Activated T-helper 17 cell treated with anti-CD3 and anti-CD28 coated beads, Interleukin-2, amount 50 U/mL, for 72 hours (primary cell): ENCODE measurements at regions not wholly inside any gene's neighbourhood (a gene's known extent, or its start where the extent isn't known, plus 50 kb on each side); places are given as distances from the start of the nearest gene placed in this dataset.
A peak's percentile ranks its signal among the peaks of the same experiment; 100 is the strongest.

Experiments
- ATAC-seq: fragments of 150-1000 bp; cut with Tn5 transposase; replicated peaks from 2 replicates; pipeline ENCODE4 v1.10.0; 2021; ENCODE audit warnings: mild to moderate bottlenecking, moderate library complexity
- H3K27ac Mint-ChIP-seq: one replicate; pipeline ENCODE4 v1.8.0; 2022; ENCODE audit warnings: mixed read lengths
- H3K27me3 Mint-ChIP-seq: one replicate; pipeline ENCODE4 v1.8.0; 2022; ENCODE audit warnings: mixed read lengths
- H3K36me3 Mint-ChIP-seq: one replicate; pipeline ENCODE4 v1.8.0; 2022; ENCODE audit warnings: low read depth, mild to moderate bottlenecking, mixed read lengths
- H3K4me1 Mint-ChIP-seq: one replicate; pipeline ENCODE4 v1.8.0; 2022; ENCODE audit warnings: mixed read lengths
- H3K4me3 Mint-ChIP-seq: one replicate; pipeline ENCODE4 v1.8.0; 2022; ENCODE audit warnings: mild to moderate bottlenecking, mixed read lengths
- H3K9me3 Mint-ChIP-seq: one replicate; pipeline ENCODE4 v1.8.0; 2022; ENCODE audit warnings: mixed read lengths

- Mint-ChIP-seq H3K4me1 (no peaks in the 10 kb centered on the region), H3K27me3 (peaks cover 63% of the 10 kb centered on the region)
Measured at GRCh38 chr6:28720357-28721231, 194.9 kb downstream of the GPX5 start.

GRCh38 chr6:28721372-28721771, 195.7 kb downstream of the GPX5 start:
- no peak overlapping the region for H3K27ac Mint-ChIP-seq
- H3K36me3 Mint-ChIP-seq: no peaks in the 10 kb centered on the region
- peaks cover 6% of the 10 kb centered on the region for H3K9me3 Mint-ChIP-seq
- no peaks in the 10 kb centered on the region for H3K4me1 Mint-ChIP-seq
- H3K27me3 Mint-ChIP-seq: peaks cover 63% of the 10 kb centered on the region
- H3K4me3 Mint-ChIP-seq: no peak overlapping the region
- no peak for ATAC-seq

More at GRCh38 chr6:28720357-28721231, 194.9 kb downstream of the GPX5 start:
- no peak for ATAC-seq
- Mint-ChIP-seq H3K36me3 (no peaks in the 10 kb centered on the region), H3K9me3 (peaks cover 6% of the 10 kb centered on the region), H3K27ac (no peak overlapping the region), H3K4me3 (no peak overlapping the region)

GRCh38 chr6:28724395-28724794, 198.7 kb downstream of the GPX5 start:
- H3K4me3 Mint-ChIP-seq: no peak overlapping the region
- peaks cover 68% of the 10 kb centered on the region for H3K27me3 Mint-ChIP-seq
- H3K27ac Mint-ChIP-seq: no peak overlapping the region
- peaks cover 13% of the 10 kb centered on the region for H3K36me3 Mint-ChIP-seq
- no peak for ATAC-seq
- H3K4me1 Mint-ChIP-seq: no peaks in the 10 kb centered on the region
- H3K9me3 Mint-ChIP-seq: no peaks in the 10 kb centered on the region

- H3K27me3 Mint-ChIP-seq: peaks cover 68% of the 10 kb centered on the region
- H3K4me3 Mint-ChIP-seq: no peak overlapping the region
- H3K27ac Mint-ChIP-seq: no peak overlapping the region
- no peak for ATAC-seq
- no peaks in the 10 kb centered on the region for H3K9me3 Mint-ChIP-seq
- no peaks in the 10 kb centered on the region for H3K4me1 Mint-ChIP-seq
- H3K36me3 Mint-ChIP-seq: peaks cover 14% of the 10 kb centered on the region
Measured at GRCh38 chr6:28725274-28725809, 198.4 kb downstream of the TRIM27 start.

GRCh38 chr6:28725890-28726348, 197.9 kb downstream of the TRIM27 start:
- Mint-ChIP-seq H3K27ac (no peak overlapping the region), H3K4me1 (no peaks in the 10 kb centered on the region), H3K4me3 (no peak overlapping the region), H3K9me3 (no peaks in the 10 kb centered on the region), H3K36me3 (peaks cover 18% of the 10 kb centered on the region), H3K27me3 (peaks cover 71% of the 10 kb centered on the region)
- ATAC-seq: no peak

DNA sequence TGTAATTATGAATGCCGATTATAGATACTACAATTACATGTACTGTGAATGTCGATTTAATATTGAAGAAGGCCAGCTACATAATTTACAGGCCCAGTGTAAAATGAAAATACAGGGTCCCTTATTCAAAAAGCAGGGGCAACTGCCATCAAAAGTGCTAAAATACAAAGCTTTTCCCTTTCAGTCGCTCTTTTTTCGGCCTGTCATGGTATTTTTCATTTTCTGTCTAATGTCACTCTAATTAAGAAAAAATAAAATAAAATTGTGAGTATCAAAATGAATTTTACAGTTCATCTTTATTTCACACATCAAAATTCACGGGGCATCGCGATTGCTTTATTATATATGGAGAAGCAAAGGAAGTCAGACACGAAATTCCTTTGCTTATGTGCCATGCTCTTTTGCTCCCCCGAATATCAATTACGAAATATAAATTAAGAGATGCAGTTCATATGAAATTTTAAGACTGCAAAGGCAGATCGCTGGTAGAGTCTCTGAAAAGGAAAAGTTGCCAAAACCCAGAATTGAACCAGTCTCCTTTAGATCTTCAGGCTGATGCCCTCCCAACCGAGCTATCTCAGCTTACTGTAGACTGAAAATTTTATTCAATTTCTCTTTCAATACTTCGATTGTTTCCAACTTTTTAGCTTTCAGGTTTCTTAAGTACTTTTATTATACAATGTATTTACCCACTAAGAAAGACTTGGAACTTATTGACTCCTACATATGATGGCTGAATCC, 197.0 kb downstream of the TRIM27 start:
- no peaks in the 10 kb centered on the region for H3K4me1 Mint-ChIP-seq
- no peak overlapping the region for H3K27ac Mint-ChIP-seq
- H3K9me3 Mint-ChIP-seq: no peaks in the 10 kb centered on the region
- no peak for ATAC-seq
- no peak overlapping the region for H3K4me3 Mint-ChIP-seq
- peaks cover 71% of the 10 kb centered on the region for H3K27me3 Mint-ChIP-seq
- peaks cover 18% of the 10 kb centered on the region for H3K36me3 Mint-ChIP-seq

DNA sequence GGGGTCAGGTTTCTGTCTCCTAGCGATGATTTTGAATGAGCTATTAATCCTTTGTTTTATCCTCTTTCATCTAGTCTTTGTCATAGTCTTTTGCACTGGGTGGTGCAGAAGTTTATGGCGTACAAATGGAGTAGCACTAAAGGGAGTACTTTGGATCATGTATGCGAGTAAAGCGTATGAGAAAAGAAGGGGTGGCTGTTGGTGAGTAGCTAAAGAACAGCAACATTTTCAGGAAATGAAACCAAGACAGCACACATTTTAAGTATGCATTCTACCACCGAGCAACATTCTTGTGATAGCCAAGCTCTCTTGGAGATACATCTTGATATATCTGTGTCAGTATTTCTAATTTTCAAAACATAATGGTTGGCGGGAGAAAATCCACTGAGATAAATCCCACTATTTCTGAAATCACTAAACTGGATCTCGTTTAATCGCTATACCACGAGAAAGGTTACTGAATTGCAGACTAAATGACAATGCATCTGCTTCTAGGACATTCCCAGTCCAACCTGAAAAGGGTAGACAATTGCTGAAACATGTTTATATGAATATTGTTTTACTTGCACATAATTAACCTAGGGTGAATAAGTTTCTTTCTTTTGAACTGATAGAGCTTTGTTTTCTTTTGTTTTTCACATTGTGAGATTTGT, 196.1 kb downstream of the TRIM27 start:
- no peaks in the 10 kb centered on the region for H3K4me1 Mint-ChIP-seq
- peaks cover 5% of the 10 kb centered on the region for H3K9me3 Mint-ChIP-seq
- no peak for ATAC-seq
- peaks cover 70% of the 10 kb centered on the region for H3K27me3 Mint-ChIP-seq
- H3K27ac Mint-ChIP-seq: no peak overlapping the region
- peak overlapping the region; percentile 75 for H3K4me3 Mint-ChIP-seq
- peaks cover 18% of the 10 kb centered on the region for H3K36me3 Mint-ChIP-seq

DNA sequence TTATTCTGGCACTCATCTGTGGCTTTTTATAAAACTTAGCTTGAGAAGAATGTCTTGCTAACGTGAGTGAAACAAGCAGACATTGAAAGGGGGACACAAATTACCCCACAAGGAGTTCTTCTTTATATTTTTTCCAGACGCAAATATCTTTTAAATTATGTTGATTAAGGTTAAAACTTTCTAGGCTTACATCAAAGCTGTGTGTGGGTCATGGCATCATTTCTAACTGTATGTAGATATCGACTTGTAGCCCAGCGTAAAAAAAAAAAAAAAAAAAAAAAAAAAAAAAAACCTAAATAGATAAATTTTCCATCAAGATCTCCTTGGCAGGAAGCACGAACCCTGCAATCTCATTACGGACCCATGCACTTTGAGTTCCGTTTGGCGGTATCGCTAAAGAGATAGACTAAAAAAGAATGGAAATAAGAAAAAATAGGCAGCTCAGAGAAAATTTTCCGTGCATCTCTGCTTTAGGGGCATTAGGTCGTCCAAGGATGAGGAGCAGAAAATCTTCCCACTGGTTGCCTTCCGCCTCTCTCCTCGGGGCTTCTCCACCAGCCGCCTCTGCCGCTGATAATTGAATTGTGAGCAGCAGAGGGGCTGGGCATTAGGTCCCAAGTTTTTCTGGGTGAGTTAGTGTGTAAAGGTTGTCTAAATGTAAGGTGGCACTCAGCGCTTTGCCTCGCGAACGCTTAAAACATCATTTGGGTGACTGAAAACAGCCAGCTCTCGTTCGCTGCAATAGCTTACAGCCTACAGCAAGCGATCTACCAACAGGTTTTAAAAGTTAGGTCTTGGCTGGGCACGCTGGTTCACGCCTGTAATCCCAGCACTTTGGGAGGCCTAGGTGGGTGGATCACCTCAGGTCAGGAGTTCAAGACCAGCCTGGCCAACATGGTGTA, 194.0 kb downstream of the TRIM27 start:
- Mint-ChIP-seq H3K27me3 (peaks cover 72% of the 10 kb centered on the region), H3K36me3 (peaks cover 27% of the 10 kb centered on the region), H3K9me3 (peaks cover 15% of the 10 kb centered on the region), H3K4me1 (no peaks in the 10 kb centered on the region), H3K4me3 (peak overlapping the region; percentile 75), H3K27ac (peak overlapping the region; percentile 86)
- ATAC-seq: no peak

DNA sequence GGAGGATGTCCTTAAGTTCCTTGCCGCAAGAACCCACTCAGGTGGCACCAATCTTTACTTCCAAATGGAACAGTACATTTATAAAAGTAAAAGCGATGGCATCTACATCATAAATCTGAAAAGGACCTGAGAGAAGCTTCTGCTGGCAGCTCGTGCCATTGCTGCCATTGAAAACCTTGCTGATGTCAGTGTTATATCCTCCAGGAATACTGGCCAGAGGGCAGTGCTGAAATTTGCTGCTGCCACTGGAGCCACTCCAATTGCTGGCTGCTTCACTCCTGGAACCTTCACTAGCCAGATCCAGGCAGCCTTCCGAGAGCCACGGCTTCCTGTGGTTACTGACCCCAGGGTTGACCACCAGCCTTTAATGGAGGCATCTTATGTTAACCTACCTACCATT, 191.7 kb downstream of the TRIM27 start:
- H3K27me3 Mint-ChIP-seq: peaks cover 82% of the 10 kb centered on the region
- H3K27ac Mint-ChIP-seq: no peak overlapping the region
- no peak overlapping the region for H3K4me3 Mint-ChIP-seq
- H3K36me3 Mint-ChIP-seq: peaks cover 40% of the 10 kb centered on the region
- ATAC-seq: no peak
- no peaks in the 10 kb centered on the region for H3K4me1 Mint-ChIP-seq
- H3K9me3 Mint-ChIP-seq: peaks cover 15% of the 10 kb centered on the region

DNA sequence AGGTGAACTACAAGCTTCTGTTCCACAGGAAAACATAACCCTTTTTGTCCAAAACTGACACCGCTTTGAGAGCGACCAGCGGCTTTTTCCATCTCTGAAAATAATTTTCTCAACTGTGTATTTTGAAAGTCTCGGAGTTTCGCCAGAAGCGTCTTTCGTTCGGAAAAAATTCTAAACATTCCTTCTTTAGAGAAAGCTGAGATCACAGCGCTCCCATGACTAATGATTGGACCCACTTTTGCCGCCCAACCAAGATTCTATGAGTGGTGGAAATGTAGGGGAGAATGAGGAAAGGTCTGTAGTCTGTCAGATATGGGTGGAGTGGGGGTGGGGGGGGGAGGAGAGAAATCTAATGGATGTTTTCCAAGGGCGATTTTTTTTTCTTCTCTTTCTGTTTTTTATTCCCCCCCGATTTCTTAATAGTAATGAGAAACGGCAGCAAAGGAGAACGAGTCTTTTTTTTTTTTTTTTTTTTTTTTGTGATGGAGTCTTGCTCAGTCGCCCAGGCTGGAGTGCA, 189.3 kb downstream of the TRIM27 start:
- H3K9me3 Mint-ChIP-seq: peaks cover 29% of the 10 kb centered on the region
- H3K27ac Mint-ChIP-seq: no peak overlapping the region
- ATAC-seq: no peak
- peaks cover 43% of the 10 kb centered on the region for H3K36me3 Mint-ChIP-seq
- no peak overlapping the region for H3K4me3 Mint-ChIP-seq
- H3K4me1 Mint-ChIP-seq: no peaks in the 10 kb centered on the region
- peaks cover 80% of the 10 kb centered on the region for H3K27me3 Mint-ChIP-seq

DNA sequence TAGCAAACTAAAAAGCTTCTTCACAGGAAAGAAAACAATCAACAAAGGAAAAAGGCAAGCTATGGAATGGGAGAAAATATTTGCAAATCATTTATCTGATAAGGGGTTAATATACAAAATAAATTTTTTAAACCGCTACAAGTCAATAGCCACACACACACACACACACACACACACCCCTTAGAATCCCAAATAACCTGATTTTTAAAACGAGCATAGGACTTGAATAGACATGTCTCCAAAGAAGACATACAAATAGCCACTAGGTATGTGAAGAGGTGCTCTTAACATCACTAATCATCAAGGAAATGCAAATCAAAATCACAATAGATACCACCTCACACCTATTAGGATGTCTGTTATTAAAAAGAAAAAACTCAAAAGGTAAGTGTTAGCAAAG, 187.7 kb downstream of the TRIM27 start:
- Mint-ChIP-seq H3K27me3 (peaks cover 68% of the 10 kb centered on the region), H3K36me3 (peaks cover 38% of the 10 kb centered on the region), H3K4me3 (no peak overlapping the region), H3K27ac (no peak overlapping the region), H3K4me1 (no peaks in the 10 kb centered on the region), H3K9me3 (peaks cover 29% of the 10 kb centered on the region)
- no peak for ATAC-seq

- H3K9me3 Mint-ChIP-seq: peaks cover 22% of the 10 kb centered on the region
- H3K27ac Mint-ChIP-seq: no peak overlapping the region
- ATAC-seq: no peak
- H3K36me3 Mint-ChIP-seq: peaks cover 38% of the 10 kb centered on the region
- H3K27me3 Mint-ChIP-seq: peaks cover 60% of the 10 kb centered on the region
- H3K4me3 Mint-ChIP-seq: no peak overlapping the region
- H3K4me1 Mint-ChIP-seq: no peaks in the 10 kb centered on the region
Measured at GRCh38 chr6:28737750-28738395, 185.9 kb downstream of the TRIM27 start.

DNA sequence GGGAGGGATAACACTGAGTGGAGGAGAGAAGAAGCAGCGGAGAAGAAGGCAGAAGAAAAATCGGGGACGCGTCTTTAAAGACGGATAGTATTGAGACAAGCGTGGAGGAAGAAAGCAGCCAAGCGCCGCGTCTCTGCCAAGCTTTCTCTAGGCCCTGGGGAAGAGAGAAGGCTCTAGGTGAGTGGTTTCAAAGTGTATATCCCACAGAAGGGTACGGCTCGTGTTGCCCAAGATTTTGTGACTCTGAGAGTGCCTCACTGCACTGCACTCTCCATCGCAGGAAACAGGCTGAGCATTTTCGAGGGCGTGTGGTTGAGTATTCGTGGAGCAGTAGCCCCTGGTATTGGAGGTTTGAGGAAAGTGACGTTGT, 185.4 kb downstream of the TRIM27 start:
- no peak overlapping the region for H3K27ac Mint-ChIP-seq
- H3K27me3 Mint-ChIP-seq: peaks cover 60% of the 10 kb centered on the region
- no peaks in the 10 kb centered on the region for H3K4me1 Mint-ChIP-seq
- H3K9me3 Mint-ChIP-seq: peaks cover 18% of the 10 kb centered on the region
- H3K4me3 Mint-ChIP-seq: no peak overlapping the region
- peaks cover 37% of the 10 kb centered on the region for H3K36me3 Mint-ChIP-seq
- ATAC-seq: no peak
